AG10803 (cell line): ENCODE measurements at regions not wholly inside any gene's neighbourhood (a gene's known extent, or its start where the extent isn't known, plus 50 kb on each side); places are given as distances from the start of the nearest gene placed in this dataset.

Experiments
- DNase-seq: peaks from one replicate; pipeline ENCODE4 v3.0.0; 2010; ENCODE audit warnings: low read depth
- H3K4me3 ChIP-seq: 2 replicates; pipeline ENCODE4 v1.5.1; 2011; ENCODE audit warnings: mild to moderate bottlenecking, low read length, control low read depth
- TF ChIP-seq, protein P1 (sequence below): conservative IDR thresholded peaks from 2 replicates; pipeline ENCODE4 v1.5.1; 2011; ENCODE audit warnings: mild to moderate bottlenecking, low read length, control low read depth, inconsistent platforms

GRCh38 chr12:23098517-23098916, 473.5 kb downstream of the ETNK1 start:
- TF ChIP-seq, protein P1, sequence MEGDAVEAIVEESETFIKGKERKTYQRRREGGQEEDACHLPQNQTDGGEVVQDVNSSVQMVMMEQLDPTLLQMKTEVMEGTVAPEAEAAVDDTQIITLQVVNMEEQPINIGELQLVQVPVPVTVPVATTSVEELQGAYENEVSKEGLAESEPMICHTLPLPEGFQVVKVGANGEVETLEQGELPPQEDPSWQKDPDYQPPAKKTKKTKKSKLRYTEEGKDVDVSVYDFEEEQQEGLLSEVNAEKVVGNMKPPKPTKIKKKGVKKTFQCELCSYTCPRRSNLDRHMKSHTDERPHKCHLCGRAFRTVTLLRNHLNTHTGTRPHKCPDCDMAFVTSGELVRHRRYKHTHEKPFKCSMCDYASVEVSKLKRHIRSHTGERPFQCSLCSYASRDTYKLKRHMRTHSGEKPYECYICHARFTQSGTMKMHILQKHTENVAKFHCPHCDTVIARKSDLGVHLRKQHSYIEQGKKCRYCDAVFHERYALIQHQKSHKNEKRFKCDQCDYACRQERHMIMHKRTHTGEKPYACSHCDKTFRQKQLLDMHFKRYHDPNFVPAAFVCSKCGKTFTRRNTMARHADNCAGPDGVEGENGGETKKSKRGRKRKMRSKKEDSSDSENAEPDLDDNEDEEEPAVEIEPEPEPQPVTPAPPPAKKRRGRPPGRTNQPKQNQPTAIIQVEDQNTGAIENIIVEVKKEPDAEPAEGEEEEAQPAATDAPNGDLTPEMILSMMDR = no peak
- no peak for DNase-seq
- no peak overlapping the region for H3K4me3 ChIP-seq

DNA sequence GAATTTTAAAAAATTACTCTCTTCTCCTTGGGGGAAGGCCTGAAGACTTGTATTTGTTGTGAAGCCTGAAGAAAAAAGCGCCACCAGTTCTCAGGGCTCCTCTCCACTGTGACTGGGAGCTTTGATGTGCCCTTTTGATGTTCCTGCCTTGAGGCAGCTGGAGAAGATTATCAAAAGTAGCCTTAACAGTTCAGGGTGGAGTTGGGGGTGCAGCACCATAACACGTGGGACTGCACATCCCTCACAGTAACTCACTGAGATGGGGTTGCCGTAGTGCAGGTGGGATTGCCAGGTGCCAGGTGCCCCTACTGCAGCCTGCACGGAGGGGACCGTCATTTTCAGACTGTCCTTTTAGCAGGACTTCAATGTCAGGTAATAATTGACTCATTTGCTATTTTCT, 474.1 kb downstream of the ETNK1 start:
- TF ChIP-seq, protein P1 = no peak
- no peak overlapping the region for H3K4me3 ChIP-seq
- no peak for DNase-seq

DNA sequence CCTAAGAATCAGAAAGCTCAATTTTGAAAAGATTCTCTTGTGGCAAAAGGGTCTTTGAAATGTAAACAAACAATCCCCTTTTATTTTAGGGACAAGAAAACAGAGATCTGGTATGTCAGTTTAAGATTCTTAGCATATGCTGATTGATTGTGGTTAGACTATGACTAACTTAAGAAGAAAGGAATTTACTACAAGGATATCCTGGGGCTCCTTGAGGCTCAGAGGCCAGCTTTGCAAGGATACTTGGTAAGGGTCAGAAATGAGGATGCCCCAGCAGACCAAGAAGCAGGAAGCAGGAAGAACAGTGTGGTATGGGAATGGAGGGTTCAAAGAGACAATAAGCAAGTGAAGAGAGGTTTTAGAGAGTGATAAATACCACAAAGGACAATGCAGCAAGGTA, 474.6 kb downstream of the ETNK1 start:
- DNase-seq = no peak
- H3K4me3 ChIP-seq = no peak overlapping the region
- TF ChIP-seq, protein P1 = no peak

GRCh38 chr12:23108957-23109356, 484.0 kb downstream of the ETNK1 start:
- no peak overlapping the region for H3K4me3 ChIP-seq
- DNase-seq = no peak
- TF ChIP-seq, protein P1 = no peak

- no peak overlapping the region for H3K4me3 ChIP-seq
- TF ChIP-seq, protein P1 = no peak
- no peak for DNase-seq
Measured at GRCh38 chr12:23113781-23114180, 488.8 kb downstream of the ETNK1 start.

DNA sequence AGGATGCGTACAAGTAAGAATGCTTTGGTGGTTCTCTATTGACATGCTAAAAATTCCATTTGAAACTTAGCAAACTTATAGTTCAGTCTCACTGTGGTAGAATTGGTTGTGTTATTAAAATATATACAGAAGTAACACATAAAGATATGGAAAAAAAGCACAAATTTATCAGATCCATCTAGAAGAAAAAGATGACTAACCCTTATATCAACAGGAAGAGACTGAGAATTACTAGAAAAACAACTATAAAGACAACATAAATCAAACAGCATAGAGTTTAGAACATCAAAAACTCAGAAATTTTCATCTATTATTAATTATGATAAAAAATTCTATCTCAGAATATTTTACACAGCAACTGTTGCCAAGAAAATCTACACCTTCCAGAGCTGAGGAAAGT, 491.0 kb downstream of the ETNK1 start:
- DNase-seq = no peak
- TF ChIP-seq, protein P1 = no peak
- H3K4me3 ChIP-seq = no peak overlapping the region

DNA sequence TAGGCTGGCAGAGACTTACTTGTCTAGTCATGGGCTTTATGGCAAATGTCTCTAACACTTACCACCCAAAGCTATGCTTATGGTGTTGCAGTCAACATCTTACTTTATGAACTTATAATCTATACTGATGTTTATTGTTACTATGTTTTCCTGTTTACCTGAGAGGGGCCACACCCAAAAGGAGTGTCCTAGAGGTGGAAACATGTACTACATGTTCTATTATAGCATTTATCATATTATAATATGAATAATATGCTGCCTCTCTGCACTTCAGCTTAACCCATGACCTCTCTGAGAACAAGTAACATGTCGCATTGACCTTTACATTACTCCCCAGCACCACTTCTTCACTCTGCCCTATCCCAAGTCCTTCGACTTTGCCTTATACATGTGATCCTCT, 501.8 kb downstream of the ETNK1 start:
- TF ChIP-seq, protein P1 = no peak

More for the DNA sequence above, 501.8 kb downstream of the ETNK1 start:
- no peak overlapping the region for H3K4me3 ChIP-seq
- DNase-seq = no peak
